ENCODE measurements at regions not wholly inside any gene's neighbourhood (a gene's known extent, or its start where the extent isn't known, plus 50 kb on each side); places are given as distances from the start of the nearest gene placed in this dataset.

DNA sequence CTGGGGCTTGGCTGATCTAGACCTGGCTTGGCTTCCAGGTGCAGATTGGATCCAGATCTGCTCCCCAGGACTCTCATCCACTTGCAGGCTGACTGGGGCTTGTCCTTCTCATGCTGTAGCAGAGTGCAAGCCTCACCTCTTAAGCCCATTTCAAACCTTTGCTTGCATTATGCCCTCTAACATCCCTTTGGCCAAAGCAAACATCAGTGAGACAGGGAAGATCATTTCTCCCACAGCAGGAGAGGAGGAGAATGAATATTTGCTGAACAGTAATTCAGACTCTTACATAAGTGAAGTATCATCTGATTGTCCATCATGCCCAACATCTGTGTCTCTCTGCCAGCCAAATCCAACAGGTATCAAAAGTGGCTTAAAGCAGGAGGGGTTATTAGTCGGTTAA is 194.9 kb downstream of the C9orf152 start:
- TF ChIP-seq, protein P1, sequence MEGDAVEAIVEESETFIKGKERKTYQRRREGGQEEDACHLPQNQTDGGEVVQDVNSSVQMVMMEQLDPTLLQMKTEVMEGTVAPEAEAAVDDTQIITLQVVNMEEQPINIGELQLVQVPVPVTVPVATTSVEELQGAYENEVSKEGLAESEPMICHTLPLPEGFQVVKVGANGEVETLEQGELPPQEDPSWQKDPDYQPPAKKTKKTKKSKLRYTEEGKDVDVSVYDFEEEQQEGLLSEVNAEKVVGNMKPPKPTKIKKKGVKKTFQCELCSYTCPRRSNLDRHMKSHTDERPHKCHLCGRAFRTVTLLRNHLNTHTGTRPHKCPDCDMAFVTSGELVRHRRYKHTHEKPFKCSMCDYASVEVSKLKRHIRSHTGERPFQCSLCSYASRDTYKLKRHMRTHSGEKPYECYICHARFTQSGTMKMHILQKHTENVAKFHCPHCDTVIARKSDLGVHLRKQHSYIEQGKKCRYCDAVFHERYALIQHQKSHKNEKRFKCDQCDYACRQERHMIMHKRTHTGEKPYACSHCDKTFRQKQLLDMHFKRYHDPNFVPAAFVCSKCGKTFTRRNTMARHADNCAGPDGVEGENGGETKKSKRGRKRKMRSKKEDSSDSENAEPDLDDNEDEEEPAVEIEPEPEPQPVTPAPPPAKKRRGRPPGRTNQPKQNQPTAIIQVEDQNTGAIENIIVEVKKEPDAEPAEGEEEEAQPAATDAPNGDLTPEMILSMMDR (IDR thresholded peaks at IDR 0.05; ENCODE audit: poor library complexity) = no peak
- no peak for TF ChIP-seq EZH2phosphoT487 (IDR thresholded peaks at IDR 0.05; ENCODE audit: low read depth, severe bottlenecking, unreplicated experiment)

Data from hepatocyte (in vitro differentiated cells).